ENCODE measurements at regions not wholly inside any gene's neighbourhood (a gene's known extent, or its start where the extent isn't known, plus 50 kb on each side); places are given as distances from the start of the nearest gene placed in this dataset.

DNA sequence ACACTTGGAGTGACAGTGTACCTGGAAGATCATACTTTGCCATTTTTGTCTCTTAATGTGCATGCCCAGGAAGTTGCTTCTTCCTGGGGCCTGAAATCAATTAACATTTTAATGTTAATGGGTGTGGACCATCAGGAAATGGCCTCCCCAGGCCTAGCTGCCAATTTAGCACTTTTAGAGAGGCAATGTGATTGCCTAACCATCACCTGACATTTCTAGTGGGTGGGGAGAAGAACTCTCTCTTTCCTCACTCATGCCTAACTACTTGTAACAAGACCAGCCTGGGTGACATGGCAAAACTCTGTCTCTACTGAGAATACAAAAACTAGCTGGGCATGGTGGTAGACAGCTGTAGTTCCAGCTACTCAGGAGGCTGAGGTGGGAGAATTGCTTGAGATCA lies 549.0 kb upstream of the RGS18 start:
- TF ChIP-seq, protein P1, sequence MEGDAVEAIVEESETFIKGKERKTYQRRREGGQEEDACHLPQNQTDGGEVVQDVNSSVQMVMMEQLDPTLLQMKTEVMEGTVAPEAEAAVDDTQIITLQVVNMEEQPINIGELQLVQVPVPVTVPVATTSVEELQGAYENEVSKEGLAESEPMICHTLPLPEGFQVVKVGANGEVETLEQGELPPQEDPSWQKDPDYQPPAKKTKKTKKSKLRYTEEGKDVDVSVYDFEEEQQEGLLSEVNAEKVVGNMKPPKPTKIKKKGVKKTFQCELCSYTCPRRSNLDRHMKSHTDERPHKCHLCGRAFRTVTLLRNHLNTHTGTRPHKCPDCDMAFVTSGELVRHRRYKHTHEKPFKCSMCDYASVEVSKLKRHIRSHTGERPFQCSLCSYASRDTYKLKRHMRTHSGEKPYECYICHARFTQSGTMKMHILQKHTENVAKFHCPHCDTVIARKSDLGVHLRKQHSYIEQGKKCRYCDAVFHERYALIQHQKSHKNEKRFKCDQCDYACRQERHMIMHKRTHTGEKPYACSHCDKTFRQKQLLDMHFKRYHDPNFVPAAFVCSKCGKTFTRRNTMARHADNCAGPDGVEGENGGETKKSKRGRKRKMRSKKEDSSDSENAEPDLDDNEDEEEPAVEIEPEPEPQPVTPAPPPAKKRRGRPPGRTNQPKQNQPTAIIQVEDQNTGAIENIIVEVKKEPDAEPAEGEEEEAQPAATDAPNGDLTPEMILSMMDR (CRISPR knock-in tag; IDR thresholded peaks at IDR 0.05) = no peak
- TF ChIP-seq POLR2A (IDR thresholded peaks at IDR 0.05; ENCODE audit: insufficient read depth in 1 of 2, low read depth in 2 of 2, low read length in 2 of 2) = no peak
- TF ChIP-seq ZNF451 (CRISPR knock-in tag; IDR thresholded peaks at IDR 0.05) = no peak
- TF ChIP-seq, protein P2, sequence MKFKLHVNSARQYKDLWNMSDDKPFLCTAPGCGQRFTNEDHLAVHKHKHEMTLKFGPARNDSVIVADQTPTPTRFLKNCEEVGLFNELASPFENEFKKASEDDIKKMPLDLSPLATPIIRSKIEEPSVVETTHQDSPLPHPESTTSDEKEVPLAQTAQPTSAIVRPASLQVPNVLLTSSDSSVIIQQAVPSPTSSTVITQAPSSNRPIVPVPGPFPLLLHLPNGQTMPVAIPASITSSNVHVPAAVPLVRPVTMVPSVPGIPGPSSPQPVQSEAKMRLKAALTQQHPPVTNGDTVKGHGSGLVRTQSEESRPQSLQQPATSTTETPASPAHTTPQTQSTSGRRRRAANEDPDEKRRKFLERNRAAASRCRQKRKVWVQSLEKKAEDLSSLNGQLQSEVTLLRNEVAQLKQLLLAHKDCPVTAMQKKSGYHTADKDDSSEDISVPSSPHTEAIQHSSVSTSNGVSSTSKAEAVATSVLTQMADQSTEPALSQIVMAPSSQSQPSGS (CRISPR knock-in tag; IDR thresholded peaks at IDR 0.05) = no peak
- no peak for TF ChIP-seq ZNF430 (CRISPR knock-in tag; IDR thresholded peaks at IDR 0.05)
- TF ChIP-seq ZNF274 (CRISPR knock-in tag; IDR thresholded peaks at IDR 0.05) = no peak
- no peak for TF ChIP-seq ZSCAN29 (CRISPR knock-in tag; conservative IDR thresholded peaks at IDR 0.05)
- TF ChIP-seq ESRRA (CRISPR knock-in tag; IDR thresholded peaks at IDR 0.05; ENCODE audit: low read depth) = no peak
- TF ChIP-seq FOXA1 (IDR thresholded peaks at IDR 0.05) = no peak
- no peak for TF ChIP-seq FOXA1 (CRISPR knock-in tag; IDR thresholded peaks at IDR 0.05)
- TF ChIP-seq NFE2L1 (CRISPR knock-in tag; IDR thresholded peaks at IDR 0.05; ENCODE audit: borderline replicate concordance) = no peak
- no peak for TF ChIP-seq SMAD9 (CRISPR knock-in tag; IDR thresholded peaks at IDR 0.05)
- no peak for TF ChIP-seq GABPA (IDR thresholded peaks at IDR 0.05; ENCODE audit: low read depth, low read length)
- no peak for TF ChIP-seq GABPA (CRISPR knock-in tag; IDR thresholded peaks at IDR 0.05; ENCODE audit: low read depth)
- TF ChIP-seq STAG1 (CRISPR knock-in tag; IDR thresholded peaks at IDR 0.05) = no peak
- TF ChIP-seq, protein P3, sequence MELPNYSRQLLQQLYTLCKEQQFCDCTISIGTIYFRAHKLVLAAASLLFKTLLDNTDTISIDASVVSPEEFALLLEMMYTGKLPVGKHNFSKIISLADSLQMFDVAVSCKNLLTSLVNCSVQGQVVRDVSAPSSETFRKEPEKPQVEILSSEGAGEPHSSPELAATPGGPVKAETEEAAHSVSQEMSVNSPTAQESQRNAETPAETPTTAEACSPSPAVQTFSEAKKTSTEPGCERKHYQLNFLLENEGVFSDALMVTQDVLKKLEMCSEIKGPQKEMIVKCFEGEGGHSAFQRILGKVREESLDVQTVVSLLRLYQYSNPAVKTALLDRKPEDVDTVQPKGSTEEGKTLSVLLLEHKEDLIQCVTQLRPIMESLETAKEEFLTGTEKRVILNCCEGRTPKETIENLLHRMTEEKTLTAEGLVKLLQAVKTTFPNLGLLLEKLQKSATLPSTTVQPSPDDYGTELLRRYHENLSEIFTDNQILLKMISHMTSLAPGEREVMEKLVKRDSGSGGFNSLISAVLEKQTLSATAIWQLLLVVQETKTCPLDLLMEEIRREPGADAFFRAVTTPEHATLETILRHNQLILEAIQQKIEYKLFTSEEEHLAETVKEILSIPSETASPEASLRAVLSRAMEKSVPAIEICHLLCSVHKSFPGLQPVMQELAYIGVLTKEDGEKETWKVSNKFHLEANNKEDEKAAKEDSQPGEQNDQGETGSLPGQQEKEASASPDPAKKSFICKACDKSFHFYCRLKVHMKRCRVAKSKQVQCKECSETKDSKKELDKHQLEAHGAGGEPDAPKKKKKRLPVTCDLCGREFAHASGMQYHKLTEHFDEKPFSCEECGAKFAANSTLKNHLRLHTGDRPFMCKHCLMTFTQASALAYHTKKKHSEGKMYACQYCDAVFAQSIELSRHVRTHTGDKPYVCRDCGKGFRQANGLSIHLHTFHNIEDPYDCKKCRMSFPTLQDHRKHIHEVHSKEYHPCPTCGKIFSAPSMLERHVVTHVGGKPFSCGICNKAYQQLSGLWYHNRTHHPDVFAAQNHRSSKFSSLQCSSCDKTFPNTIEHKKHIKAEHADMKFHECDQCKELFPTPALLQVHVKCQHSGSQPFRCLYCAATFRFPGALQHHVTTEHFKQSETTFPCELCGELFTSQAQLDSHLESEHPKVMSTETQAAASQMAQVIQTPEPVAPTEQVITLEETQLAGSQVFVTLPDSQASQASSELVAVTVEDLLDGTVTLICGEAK (IDR thresholded peaks at IDR 0.05) = no peak
- TF ChIP-seq, protein P3 (CRISPR knock-in tag; IDR thresholded peaks at IDR 0.05) = no peak

Data from HepG2 (cell line).